NT2/D1 (cell line): ENCODE measurements at regions not wholly inside any gene's neighbourhood (a gene's known extent, or its start where the extent isn't known, plus 50 kb on each side); places are given as distances from the start of the nearest gene placed in this dataset.

Experiments
- YY1 ChIP-seq: IDR thresholded peaks from 2 replicates; pipeline ENCODE4 v1.6.1; 2011; ENCODE audit not compliant: insufficient read length, insufficient read depth
- ZNF274 ChIP-seq: IDR thresholded peaks from 2 replicates; pipeline ENCODE4 v1.6.1; 2011; ENCODE audit warnings: mild to moderate bottlenecking, low read depth, low read length

DNA sequence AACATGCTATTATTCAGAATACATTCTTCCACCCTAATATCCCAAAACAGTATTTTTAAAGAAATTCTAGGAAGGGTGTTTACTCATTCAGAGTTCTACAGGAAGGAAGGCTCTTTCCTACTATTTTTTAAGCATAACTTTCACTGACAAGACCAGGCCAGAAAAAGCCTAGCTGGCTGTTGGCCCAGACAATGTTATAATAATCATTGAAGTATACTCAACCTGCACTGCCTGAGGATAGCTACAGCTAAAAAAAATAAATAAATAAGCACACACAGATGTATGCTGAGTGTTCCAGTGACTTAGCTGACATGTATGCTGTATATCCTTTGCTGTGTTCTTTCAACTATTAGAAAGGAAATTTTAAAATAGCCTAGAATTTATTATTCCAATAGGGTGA is 145.8 kb upstream of the SPRY1 start:
- TF ChIP-seq ZNF274 (no peak), YY1 (no peak)
